Fibroblast of the conjunctiva (primary cell): ENCODE measurements at regions not wholly inside any gene's neighbourhood (a gene's known extent, or its start where the extent isn't known, plus 50 kb on each side); places are given as distances from the start of the nearest gene placed in this dataset.

ENCODE experiments used
- DNase-seq: peaks from one replicate; pipeline ENCODE4 v3.0.0-alpha.2; 2010; ENCODE audit warnings: low read depth

DNA sequence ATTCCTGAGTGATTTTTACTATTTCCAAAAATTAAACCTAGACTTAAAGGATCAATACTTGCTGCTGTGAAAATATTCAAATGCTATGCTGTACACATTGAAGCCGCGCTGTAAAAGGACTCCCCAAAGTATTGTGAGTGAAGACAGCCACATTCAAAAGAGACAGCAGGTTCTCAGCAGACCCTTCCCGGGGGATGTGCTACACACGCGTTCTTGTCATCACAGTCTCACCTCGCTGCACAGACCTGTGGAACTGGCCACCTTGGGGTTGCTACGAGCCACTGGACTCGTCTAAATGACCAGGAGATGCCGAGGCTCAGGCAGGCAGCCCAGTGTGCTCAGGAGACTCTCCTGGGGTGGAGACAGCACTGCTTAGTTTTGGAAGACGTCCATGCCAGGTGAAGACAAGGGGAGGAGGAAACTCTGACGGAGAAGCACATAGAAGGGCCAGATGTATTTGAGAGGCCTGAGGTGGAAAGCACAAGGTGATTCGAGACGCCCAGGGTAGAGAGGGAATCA lies 367.7 kb upstream of the SHH start:
- DNase-seq, result no peak

DNA sequence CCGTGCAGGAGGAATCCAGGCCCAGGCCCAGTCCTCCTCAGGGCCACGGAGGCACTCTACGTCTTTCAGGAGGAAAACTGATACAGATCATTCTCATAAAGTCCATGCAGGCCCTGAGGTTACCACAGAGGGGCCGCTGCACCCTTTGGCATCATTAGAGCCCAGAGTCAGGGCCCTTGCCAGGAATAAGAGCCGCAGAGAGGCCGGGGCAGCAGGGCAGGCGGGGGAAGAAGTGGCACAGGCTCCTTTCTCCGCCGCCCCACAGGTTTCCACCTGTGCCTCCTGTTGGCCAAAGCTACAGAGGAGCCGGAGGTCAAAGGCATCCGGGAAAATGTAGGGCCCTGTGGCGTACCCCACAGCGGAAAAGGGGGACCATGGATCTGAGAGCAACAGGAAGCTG lies 366.6 kb upstream of the SHH start:
- no peak for DNase-seq

DNA sequence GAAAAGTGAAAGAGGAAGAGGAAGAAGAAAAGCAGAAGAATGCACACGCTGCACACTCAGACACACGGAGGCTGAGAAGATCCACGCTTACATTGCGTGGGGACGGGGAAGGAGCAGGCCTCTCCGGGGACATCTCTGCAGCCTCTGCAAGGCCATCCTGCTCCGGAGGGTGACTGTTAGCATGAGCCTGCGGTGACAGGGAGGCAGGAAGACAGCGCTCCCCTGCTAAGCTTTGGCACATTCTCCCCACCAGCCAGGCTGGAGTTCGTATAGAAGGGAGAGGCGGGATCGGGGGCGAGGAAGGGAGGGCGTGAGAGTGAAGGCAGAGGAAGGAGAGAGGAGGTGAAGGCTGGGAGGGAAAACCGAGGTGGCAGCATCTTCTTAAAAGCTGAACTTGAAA lies 366.0 kb upstream of the SHH start:
- DNase-seq, result no peak

DNA sequence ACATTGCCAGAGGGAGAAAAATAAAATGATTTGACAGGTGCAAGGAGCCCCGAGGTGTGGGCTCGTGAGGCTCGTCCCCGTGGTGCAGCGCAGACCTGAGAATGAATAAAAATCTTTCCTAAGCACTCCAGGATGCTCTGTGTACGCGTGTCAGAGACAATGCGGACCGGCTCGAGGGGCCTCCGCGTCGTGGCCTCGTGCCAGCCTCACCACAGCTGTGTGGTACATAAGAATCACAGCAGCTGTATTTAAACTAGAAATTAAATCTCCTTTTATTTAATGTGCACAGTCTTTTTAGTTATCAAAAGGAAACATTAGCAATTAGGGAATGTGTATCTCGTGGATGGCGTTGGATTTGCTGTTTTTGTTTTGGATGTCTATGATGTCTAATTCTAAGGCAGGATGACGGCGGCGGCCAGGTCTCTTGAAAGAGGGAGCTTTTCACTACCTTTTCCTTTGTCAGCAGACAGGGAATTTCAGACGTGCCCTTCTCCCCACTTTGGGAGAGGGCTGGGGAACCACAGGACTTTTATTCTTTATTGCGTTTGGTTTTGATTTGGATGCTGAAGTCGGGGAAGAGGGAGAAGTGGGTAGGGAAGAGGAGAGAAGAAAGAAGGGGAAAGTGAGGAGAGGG lies 365.3 kb upstream of the SHH start:
- no peak for DNase-seq

DNA sequence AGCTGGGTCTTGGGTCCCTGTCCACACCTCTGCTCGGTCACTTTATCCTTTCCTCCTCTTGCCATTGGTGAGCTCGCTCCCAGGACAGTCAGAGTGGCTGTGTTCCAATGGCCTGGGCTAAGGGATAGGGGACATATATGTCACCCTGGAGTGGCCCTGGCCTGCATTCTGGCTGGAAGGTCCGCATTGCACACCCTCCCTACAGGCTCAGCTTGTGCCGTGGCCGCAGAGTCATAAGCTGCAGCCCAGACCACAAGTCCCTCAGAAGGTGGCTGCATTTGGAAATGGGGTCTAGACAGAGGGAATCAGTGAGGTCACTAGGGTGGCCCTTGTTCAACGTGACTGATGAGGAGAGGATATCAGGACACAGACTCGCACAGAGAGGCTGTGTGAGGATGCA lies 363.8 kb upstream of the SHH start:
- no peak for DNase-seq

DNA sequence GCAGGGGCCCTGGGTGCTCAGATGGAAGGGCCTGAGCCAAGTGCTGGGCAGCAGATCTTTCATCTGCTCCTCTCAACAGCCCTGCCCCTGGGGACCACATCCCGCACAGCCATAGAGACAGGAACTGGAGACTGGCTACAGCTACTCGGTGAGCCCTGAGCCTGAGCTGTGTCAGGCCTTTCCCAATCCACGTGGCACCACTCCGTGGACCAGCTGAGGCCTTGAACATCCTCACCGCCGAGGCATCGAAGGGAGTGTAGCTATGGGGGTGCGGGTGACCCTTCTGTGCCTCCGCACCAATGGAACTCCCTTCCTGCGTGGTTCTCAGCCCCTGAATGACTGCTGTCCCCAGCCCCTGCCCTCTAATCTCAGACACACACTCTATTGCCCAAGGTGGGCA lies 362.7 kb upstream of the SHH start:
- no peak for DNase-seq

DNA sequence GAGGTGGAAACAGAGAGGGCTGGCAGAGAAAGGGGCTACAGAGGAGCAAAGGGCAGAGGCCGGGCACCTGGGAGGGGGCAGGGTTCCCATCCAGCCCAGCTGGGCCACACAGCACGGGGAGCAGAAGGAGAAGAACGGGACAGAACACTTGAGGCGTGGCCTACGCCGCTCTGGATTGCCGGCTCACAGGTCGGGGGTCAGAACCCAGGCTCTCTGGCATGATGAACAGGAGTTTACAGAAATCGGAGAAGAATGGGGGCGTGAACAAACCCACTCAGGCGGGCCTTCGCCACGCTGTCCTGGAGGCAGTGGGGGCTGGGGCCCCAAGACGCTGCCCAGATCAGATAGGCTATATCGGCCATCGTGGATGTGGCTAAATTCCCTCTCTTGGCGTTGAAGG lies 362.2 kb upstream of the SHH start:
- no peak for DNase-seq

DNA sequence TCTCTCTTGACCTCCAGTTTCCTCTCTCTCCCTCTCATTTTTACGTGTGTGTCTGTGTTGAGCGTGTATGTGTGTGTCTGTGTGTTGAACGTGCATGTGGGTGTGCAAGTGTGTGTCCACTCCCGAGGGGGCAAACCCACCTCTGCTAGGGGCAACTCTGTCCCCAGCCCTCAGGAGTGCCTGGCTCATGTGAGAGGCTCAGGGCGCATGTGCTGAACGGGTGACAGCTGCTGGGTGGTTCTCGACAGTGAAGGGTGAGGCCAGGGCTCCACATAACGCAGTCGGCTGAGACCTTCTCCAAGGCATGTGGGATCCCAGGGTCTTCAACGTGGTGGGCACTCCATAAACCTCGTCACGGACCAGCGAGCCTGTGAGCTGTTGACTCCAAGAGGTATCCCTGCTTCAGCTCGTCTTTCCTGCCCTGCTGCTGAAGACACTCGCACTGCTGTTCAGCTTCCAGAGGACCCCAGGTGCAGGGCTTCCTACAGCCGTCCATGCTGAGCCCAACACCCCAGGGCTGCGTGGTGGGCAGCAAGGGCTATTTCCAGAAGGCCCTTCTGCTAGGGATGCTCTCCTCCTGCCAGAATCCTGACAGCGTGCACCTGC lies 361.6 kb upstream of the SHH start:
- no peak for DNase-seq

DNA sequence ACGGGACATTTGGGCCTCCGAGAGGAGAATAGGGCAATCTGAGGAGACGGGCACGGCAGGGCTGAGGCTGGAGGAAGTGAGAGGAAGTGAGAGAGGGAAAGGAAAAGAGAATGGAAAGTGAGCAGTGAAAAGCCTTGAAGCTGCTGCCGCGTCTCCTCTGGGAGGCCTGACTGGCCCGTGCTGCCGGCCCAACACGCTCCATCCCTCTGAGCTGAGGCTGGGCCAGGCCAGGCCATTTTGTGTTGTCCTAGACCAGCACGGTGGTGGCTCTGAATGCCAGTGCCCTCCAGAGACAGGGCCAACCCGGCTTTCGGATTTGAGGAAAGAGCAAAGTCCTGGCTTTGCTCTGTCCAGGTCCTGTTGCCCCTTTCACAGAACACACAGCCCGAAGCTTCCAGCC lies 361.1 kb upstream of the SHH start:
- DNase-seq, result no peak

DNA sequence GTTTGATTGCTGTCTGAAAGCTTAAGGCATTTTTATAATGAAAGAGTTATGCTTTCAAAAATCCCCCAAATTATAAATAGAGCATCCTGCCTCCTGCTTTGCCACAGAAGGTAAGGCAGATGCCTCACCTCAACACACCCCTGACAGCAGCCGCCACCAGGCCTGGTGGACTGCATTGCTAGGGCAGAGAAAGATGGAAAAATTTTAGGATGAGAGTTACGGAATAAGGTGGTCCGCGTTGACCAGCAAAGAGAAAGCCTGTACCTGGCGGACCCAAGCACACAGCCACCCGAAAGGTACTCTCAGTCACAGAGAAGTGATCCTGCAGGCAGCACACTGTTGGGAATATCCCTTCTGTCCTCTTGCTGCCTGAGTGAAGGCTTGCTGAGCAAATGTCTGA lies 360.4 kb upstream of the SHH start:
- DNase-seq, result no peak

DNA sequence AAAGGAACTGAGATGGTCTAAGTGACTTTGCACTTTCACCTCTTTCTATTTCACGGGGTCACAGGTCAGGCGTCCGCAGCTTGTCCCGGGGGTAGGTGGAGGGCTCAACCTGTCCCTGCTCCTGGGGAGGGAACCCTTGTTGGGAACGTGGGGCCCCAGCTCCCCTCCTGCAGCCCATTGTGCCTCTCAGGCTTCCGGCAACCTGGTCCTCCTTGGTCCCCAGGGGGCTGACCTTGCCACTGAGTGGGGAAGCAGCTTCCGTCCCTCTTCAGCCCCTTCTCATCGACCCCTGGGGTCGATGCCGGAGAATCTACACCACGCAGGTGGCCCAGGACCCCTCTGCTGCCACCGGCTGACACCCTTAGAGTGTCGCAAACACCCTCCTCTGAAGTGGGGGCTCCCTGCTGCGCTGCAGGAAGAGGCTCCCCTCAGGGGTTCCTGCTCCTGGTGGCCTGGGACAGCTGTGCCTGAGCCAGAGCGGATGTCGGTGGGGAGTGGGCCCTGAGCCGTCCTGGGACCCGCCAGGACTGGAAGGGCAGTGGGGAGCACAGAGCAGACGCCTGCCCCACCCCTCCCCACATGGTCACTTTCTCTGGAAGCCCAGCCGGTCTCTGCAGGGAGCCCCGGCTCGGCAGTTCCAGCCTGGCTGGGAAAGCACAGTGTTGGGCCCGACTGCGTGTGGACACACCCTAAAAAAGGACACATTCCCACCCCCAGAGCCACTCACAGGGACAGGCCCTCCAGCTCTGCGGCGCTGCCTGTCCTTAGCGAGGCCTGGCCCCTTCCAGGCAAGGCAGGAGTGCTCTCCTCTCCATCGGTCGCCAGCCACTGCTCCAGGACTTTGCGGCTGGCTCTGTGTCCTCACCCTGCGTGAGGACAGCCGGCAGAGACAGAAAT lies 357.5 kb upstream of the SHH start:
- no peak for DNase-seq

DNA sequence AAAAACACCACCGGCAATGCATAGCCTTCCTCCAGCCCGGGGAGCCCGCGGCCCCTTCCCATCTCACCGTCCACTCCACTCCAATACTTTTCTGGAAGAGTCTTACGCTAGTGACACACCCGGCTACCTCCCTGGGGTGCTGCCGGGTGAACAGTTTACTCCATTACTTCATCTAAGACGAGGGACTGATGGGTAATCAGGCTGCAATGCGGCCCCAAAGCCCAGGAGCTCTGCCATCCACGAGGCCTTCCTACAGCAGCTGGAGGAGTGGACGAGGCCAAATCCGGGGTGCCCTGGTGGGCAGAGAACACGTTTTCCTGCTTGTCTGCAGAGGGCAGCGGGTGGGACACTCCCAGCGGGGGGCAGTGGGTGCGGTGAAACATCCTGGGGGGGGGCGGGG lies 356.2 kb upstream of the SHH start:
- no peak for DNase-seq

DNA sequence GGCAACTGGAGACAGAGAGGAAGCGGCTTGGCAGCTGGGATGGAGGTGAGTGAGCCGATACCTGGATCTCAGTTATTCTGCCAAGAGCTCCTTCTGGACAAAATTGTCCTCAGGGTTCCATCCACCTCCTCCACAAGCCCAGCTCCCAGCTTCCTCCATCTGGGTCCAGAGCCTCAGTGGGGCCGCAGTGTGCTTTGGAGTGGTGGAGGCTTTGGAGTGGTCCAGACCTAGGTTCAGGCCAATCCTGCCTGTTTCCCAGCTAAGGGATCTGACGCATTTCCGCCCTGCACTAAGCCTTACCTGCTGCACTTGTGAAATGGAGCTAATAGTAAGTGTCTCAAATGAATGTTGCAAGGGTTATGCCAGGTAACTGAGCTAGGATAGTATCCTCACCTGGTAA lies 355.7 kb upstream of the SHH start:
- DNase-seq, result no peak

DNA sequence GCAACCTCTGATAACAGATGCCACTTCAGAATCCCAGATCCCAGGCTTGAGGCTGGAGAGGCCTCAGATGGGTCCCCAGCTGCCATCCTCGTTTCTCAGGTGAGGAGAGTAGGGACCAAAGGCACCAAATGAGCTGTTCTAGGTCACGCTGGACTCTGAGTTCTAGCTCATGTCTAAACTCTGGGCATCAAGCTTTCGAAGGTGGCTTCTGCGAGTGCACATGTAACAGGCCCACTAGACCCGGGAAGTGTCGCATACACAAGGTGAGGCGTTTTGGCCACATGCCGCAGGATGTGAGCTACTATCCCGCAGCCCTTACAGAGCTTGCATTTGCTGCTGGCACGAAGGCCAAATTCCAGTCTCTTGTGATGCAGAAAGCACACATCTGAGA lies 355.1 kb upstream of the SHH start:
- DNase-seq, result no peak

DNA sequence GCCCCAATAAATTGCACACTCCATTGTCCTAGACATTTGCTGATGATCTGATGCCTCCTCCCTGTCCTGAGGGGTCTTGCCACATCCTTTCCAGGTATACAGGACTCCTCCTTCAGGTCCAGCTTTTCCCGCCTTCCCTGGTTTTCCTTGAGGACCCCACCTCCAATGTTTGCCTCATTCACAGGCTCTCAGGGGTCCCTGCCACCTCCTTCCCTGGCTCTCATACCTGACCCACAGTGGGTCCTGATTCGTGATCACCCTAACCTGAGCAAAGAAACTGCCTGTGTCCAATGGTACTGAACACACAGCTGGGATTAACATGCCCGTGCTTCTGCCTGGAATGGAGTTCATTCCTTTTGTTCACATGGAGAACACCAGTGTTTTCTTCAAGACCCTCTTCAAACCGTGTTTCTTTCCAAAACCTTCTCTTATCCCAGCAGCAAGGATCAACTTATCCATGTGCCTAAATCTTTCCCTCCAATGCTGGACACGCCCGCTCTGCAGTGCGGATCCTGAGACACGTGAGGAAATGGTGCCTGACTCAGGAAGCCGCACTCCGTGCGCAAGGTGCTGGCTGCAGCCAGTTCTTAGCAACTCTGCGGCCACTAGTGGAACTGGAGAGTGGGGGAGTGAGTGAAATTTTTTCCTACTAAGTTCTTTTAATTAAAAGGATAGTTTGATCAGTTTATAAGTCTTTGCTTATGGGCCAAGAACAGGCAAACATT lies 354.6 kb upstream of the SHH start:
- no peak for DNase-seq

DNA sequence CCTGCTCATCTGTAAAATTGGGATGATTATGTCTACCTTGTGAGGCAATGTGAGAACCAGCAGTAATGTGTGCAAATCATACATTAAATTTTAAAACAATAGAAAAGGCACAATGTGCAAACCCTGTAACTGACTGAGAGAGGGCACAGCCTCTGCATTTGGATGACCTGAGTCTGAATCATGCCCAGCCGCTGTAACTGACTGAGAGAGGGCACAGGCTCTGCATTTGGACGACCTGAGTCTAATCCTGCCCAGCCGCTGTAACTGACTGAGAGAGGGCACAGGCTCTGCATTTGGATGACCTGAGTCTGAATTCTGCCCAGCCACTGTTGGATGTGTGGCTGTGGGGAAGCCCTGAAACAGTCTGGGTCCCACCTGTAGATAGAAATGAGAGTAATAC lies 351.5 kb upstream of the SHH start:
- DNase-seq, result no peak

DNA sequence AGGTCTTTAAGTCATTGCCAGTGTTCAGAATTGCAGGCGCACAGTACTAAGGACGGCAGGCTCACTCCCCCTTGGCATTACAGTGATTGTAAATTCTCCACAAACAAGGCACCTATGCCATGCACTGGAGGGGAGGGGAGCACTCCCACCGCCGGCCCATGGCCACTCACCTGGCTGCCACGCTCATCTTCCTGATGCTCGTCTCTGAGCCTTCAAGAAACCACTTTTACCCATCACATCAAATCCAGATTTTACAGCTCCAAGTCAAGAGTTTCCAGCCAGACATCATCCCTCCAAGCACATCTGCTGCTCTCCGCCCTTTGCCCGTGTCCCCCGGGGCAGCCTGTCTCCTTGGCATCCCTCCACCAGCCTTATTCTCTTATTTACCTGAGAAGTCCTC lies 350.2 kb upstream of the SHH start:
- no peak for DNase-seq

DNA sequence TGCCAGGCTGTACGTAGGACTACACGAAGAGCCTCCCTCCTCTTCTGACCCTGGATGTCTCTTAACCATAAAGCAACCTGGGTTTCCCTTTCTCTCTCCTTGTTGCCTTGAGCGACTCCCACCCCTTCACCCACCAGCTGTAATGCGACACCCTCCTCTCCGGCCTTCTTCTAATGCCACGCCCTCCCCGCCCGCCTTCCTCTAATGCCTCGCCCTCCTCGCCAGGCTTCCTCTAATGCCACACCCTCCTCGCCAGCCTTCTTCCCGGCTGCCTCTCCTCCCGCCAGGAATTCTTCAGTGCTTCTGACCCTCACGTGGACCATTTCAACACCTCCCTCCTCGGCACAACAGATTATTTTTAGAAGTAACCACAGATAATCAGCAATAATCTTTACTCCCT lies 348.5 kb upstream of the SHH start:
- DNase-seq, result no peak

DNA sequence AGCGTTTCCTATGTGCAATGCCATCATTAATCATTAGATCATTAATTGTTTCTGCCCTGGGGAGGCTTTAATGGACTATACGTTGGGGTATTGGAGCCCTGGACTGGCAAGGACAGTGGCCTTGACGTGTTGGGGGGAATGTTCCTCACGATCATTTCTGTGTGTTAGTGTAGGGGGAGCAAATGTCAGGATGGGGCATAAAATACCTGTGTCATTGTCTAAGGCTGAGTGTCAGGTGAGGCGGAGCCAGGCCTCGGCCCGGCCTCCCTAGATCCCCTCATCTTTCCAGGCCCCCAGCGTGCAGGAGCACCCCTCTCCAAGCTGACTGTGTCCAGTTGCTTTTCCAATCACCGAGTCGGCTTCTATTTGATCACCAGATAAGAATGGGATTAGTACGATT lies 346.4 kb upstream of the SHH start:
- DNase-seq, result no peak

DNA sequence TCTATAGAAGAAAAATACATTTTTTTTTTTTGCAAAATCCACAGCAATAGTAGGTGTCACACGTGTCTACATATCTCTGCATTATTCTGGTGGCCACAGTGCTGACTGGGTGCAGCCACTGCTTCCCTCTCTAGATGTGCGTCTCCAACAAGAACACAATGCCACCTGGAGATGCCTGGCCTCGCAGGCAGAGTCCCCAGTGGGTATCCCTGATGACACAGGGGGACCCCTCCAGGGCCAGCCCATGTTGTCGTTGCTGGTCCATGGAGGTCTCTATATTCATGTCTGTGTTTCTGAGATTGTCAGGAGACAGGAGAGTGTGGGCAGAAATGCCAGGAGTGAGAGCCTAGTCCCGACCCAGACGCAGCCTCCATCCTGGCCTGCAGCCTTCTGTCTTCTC lies 345.9 kb upstream of the SHH start:
- no peak for DNase-seq

DNA sequence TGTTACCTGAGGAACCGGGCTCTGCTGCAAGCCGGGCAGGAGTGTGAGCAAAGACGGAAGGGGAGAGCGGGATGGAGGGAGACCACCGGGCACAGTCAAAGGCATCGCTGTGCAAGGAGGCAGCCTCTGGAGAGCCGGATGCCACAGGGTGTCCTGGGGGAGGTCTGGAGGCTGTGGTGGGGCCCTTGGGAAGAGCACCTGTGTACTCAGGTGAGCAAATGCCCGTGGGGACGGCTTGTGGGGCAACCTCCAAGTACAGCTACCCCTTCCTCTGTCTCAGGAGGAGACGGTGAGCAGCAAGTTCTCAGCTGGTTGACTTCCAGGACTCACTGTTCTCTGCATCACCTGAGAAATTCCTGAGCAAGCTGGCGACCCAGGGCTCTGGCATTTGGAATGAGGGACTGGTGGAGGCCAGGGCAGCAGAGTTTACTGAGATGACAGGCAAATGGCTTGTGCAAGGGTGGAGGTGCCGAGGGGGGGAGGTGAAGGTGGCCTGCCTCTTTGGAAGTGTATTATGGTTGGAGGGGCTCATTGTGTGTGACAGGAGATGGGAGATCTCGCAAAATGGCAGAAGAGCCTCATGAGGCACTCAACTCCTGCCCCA lies 345.2 kb upstream of the SHH start:
- no peak for DNase-seq

DNA sequence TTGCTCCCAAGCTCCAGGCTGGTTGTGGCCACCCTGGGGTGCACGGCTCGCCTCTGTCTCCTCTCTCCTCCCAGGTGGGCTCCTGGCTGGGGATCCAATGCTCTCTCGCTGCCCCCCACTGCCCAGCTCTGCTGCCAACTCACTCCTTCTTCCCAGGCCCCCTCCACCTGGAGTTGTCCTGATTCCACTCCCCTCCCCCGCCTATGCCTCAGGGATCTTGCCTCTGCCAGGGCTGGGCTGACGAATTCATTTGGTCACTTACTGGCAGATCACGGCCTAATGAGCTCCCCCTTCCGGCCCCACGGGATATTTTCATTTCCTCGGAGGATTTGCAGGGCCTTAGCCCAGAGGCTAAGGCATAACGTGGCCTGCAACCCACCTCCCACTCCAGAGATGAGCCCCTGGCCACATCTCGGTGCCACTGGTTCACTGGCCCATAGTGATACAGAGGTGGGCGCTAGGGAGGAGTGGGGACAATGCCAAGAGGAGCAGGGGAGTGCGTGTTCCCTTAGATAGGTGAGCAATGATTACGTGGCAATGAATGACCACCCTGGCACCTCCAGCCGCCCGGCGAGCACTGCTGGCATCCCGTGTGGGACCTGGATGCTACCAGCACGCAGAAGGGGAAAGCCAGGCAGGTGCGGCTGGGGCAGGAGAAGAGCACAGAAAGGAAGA lies 344.6 kb upstream of the SHH start:
- DNase-seq, result no peak
